Progenitor cell of endocrine pancreas (in vitro differentiated cells): ENCODE measurements at regions not wholly inside any gene's neighbourhood (a gene's known extent, or its start where the extent isn't known, plus 50 kb on each side); places are given as distances from the start of the nearest gene placed in this dataset.

Experiments used
- DNase-seq: peaks from one replicate; pipeline ENCODE4 v3.0.0; 2021; ENCODE audit warnings: low spot score; ENCODE audit not compliant: unreplicated experiment
- H3K27ac Mint-ChIP-seq: 2 replicates; pipeline ENCODE4 v1.8.0; 2021; ENCODE audit warnings: mild to moderate bottlenecking, moderate library complexity, mixed read lengths
- H3K27me3 Mint-ChIP-seq: 2 replicates; pipeline ENCODE4 v1.8.0; 2021; ENCODE audit warnings: mixed read lengths
- H3K36me3 Mint-ChIP-seq: 2 replicates; pipeline ENCODE4 v1.8.0; 2022; ENCODE audit warnings: mixed read lengths; ENCODE audit not compliant: insufficient read depth
- H3K4me1 Mint-ChIP-seq: 2 replicates; pipeline ENCODE4 v1.8.0; 2021; ENCODE audit warnings: low read depth, mixed read lengths
- H3K4me3 Mint-ChIP-seq: 2 replicates; pipeline ENCODE4 v1.8.0; 2021; ENCODE audit warnings: low read depth, mild to moderate bottlenecking, moderate library complexity, mixed read lengths
- H3K9me3 Mint-ChIP-seq: 2 replicates; pipeline ENCODE4 v1.8.0; 2021; ENCODE audit warnings: low read depth, mixed read lengths
- TF ChIP-seq, protein P1 (sequence below): fragments of 200-600 bp; sonication (generic); IDR thresholded peaks from one replicate; pipeline ENCODE4 v1.5.0; 2021; ENCODE audit warnings: antibody characterized with exemption, mild to moderate bottlenecking; ENCODE audit not compliant: unreplicated experiment

- DNase-seq = no peak
- no peaks in the 10 kb centered on the region for H3K36me3 Mint-ChIP-seq
- H3K27ac Mint-ChIP-seq = no peak overlapping the region
- H3K4me1 Mint-ChIP-seq = peaks cover 5% of the 10 kb centered on the region
- TF ChIP-seq, protein P1, sequence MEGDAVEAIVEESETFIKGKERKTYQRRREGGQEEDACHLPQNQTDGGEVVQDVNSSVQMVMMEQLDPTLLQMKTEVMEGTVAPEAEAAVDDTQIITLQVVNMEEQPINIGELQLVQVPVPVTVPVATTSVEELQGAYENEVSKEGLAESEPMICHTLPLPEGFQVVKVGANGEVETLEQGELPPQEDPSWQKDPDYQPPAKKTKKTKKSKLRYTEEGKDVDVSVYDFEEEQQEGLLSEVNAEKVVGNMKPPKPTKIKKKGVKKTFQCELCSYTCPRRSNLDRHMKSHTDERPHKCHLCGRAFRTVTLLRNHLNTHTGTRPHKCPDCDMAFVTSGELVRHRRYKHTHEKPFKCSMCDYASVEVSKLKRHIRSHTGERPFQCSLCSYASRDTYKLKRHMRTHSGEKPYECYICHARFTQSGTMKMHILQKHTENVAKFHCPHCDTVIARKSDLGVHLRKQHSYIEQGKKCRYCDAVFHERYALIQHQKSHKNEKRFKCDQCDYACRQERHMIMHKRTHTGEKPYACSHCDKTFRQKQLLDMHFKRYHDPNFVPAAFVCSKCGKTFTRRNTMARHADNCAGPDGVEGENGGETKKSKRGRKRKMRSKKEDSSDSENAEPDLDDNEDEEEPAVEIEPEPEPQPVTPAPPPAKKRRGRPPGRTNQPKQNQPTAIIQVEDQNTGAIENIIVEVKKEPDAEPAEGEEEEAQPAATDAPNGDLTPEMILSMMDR = no peak
- peaks cover 9% of the 10 kb centered on the region for H3K27me3 Mint-ChIP-seq
- H3K9me3 Mint-ChIP-seq = peaks cover 9% of the 10 kb centered on the region
- H3K4me3 Mint-ChIP-seq = no peak overlapping the region
Observed at GRCh38 chr1:244273262-244273844, 178.4 kb downstream of the ADSS2 start.

- Mint-ChIP-seq H3K27me3 (peaks cover 9% of the 10 kb centered on the region), H3K36me3 (no peaks in the 10 kb centered on the region), H3K4me1 (peaks cover 5% of the 10 kb centered on the region), H3K27ac (no peak overlapping the region), H3K9me3 (peaks cover 13% of the 10 kb centered on the region), H3K4me3 (no peak overlapping the region)
- no peak for DNase-seq
- TF ChIP-seq, protein P1 = no peak
Observed at GRCh38 chr1:244273845-244274619, 177.7 kb downstream of the ADSS2 start.

GRCh38 chr1:244276646-244277045, 175.1 kb downstream of the ADSS2 start:
- Mint-ChIP-seq H3K27me3 (peaks cover 9% of the 10 kb centered on the region), H3K4me1 (peaks cover 5% of the 10 kb centered on the region), H3K9me3 (peaks cover 7% of the 10 kb centered on the region), H3K36me3 (no peaks in the 10 kb centered on the region), H3K27ac (no peak overlapping the region), H3K4me3 (no peak overlapping the region)
- TF ChIP-seq, protein P1 = no peak
- DNase-seq = no peak

DNA sequence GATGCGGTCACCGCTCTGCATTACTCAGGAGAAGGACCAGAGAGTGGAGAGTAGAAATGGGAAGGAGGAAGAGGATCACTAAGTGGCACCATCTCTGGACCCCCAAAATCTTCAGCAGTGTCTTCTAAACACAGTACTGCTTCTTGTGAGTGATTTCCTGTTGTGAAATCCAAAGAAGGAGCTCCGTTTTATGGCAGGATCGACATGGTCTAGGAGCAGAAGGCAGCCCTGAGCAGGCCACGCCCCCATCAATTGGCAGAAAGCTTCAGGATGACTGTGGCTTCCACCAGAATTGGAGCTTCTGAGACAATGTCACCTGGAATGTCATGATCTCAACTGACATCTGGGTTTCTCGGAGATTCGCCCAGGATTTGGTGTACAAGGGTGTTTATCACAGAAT, 171.5 kb downstream of the ADSS2 start:
- H3K4me3 Mint-ChIP-seq = no peak overlapping the region
- H3K27ac Mint-ChIP-seq = no peak overlapping the region
- H3K27me3 Mint-ChIP-seq = peaks cover 7% of the 10 kb centered on the region
- H3K4me1 Mint-ChIP-seq = no peaks in the 10 kb centered on the region
- DNase-seq = no peak
- no peaks in the 10 kb centered on the region for H3K36me3 Mint-ChIP-seq
- TF ChIP-seq, protein P1 = no peak
- H3K9me3 Mint-ChIP-seq = peaks cover 7% of the 10 kb centered on the region

DNA sequence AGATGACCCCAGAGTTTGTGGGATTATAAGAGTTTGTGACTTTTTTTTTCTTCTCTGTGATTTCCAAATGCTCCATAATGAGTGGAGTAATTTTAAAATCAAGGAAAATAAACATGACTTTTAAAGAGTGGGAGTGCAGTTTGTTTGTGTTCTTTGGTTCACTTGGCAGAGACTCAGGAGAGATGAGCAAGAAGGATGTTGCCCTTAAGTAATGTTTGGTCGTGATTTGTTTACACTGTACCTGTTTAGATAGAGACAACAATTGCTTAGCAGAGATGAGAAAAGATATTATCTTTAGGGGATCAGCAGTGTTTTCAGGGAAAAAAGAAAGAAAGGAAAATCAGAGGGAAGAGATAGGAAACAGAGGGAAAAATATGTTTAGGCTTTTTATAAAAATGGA, 170.8 kb downstream of the ADSS2 start:
- Mint-ChIP-seq H3K9me3 (peaks cover 7% of the 10 kb centered on the region), H3K27me3 (peaks cover 7% of the 10 kb centered on the region), H3K4me1 (no peaks in the 10 kb centered on the region), H3K36me3 (no peaks in the 10 kb centered on the region), H3K27ac (no peak overlapping the region), H3K4me3 (no peak overlapping the region)
- DNase-seq = no peak
- TF ChIP-seq, protein P1 = no peak
